Liver (tissue), 8 donors: ENCODE measurements at regions not wholly inside any gene's neighbourhood (a gene's known extent, or its start where the extent isn't known, plus 50 kb on each side); places are given as distances from the start of the nearest gene placed in this dataset.

Source experiments
- DNase-seq: peaks from one replicate; pipeline ENCODE4 v3.0.0-alpha.2; 2017; ENCODE audit warnings: low spot score
- H3K27ac ChIP-seq, 2 donors: one replicate each; pipeline ENCODE4 v1.7.0; 2013; ENCODE audit warnings: inconsistent platforms in 2 of 2, low read length in 2 of 2, control low read depth in 1 of 2, low read depth in 1 of 2, mild to moderate bottlenecking in 1 of 2
- H3K27me3 ChIP-seq, 4 donors: one replicate each; pipeline versions ENCODE4 v1.6.1 to v1.7.0; 2013; ENCODE audit warnings: low read length in 3 of 4, inconsistent platforms in 1 of 4, mild to moderate bottlenecking in 1 of 4, moderate library complexity in 1 of 4; ENCODE audit not compliant: control insufficient read depth in 4 of 4, insufficient read depth in 4 of 4
- H3K36me3 ChIP-seq, 4 donors: one replicate each; pipeline versions ENCODE4 v1.6.1 to v1.7.0; 2013; ENCODE audit warnings: low read length in 3 of 4, mild to moderate bottlenecking in 3 of 4, low read depth in 1 of 4, moderate library complexity in 1 of 4; ENCODE audit not compliant: control insufficient read depth in 4 of 4, insufficient read depth in 3 of 4
- H3K4me1 ChIP-seq, 4 donors: one replicate each; pipeline versions ENCODE4 v1.6.1 to v1.7.0; 2013; ENCODE audit warnings: low read length in 3 of 4, mild to moderate bottlenecking in 3 of 4, moderate library complexity in 1 of 4; ENCODE audit not compliant: control insufficient read depth in 4 of 4, insufficient read depth in 4 of 4
- H3K4me3 ChIP-seq, 3 donors: one replicate each; pipeline versions ENCODE4 v1.6.1 to v1.7.0; 2013; ENCODE audit warnings: low read length in 3 of 3, control low read depth in 1 of 3, low read depth in 1 of 3, mild to moderate bottlenecking in 1 of 3
- H3K9ac ChIP-seq, 2 donors: one replicate each; pipeline ENCODE4 v1.7.0; 2013; ENCODE audit warnings: low read length in 2 of 2, mild to moderate bottlenecking in 2 of 2, moderate library complexity in 2 of 2, control low read depth in 1 of 2, low read depth in 1 of 2
- H3K9me3 ChIP-seq, 4 donors: one replicate each; pipeline versions ENCODE4 v1.6.1 to v1.7.0; 2013; ENCODE audit warnings: low read length in 3 of 4; ENCODE audit not compliant: control insufficient read depth in 4 of 4
- CTCF ChIP-seq: fragments of 150-350 bp; IDR thresholded peaks from 2 replicates; pipeline ENCODE4 v1.5.1; 2017; ENCODE audit warnings: improper control_type of control experiment, low read depth, low read length; ENCODE audit not compliant: missing input control
- EGR1 ChIP-seq, 2 donors: IDR thresholded peaks; 2 replicates each; pipeline ENCODE4 v1.6.1; 2016 to 2018; ENCODE audit warnings: antibody characterized with exemption in 2 of 2, low read depth in 2 of 2
- FOXA1 ChIP-seq: IDR thresholded peaks from 2 replicates; pipeline ENCODE4 v1.6.1; 2016; ENCODE audit warnings: antibody characterized with exemption
- FOXA2 ChIP-seq: IDR thresholded peaks from 2 replicates; pipeline ENCODE4 v1.6.1; 2016; ENCODE audit warnings: antibody characterized with exemption
- GABPA ChIP-seq, 2 donors: IDR thresholded peaks in 1 of 2; conservative IDR thresholded peaks in 1 of 2; 2 replicates each; pipeline ENCODE4 v1.6.1; 2016; ENCODE audit warnings: antibody characterized with exemption in 2 of 2, mild to moderate bottlenecking in 1 of 2, moderate library complexity in 1 of 2
- HNF4A ChIP-seq, 2 donors: conservative IDR thresholded peaks; 2 replicates each; pipeline ENCODE4 v1.6.1; 2016; ENCODE audit warnings: antibody characterized with exemption in 2 of 2, mild to moderate bottlenecking in 2 of 2
- MAX ChIP-seq: IDR thresholded peaks from 2 replicates; pipeline ENCODE4 v1.6.1; 2016; ENCODE audit warnings: antibody characterized with exemption
- NR2F2 ChIP-seq: IDR thresholded peaks from 2 replicates; pipeline ENCODE4 v1.6.1; 2016; ENCODE audit warnings: antibody characterized with exemption
- RAD21 ChIP-seq, 2 donors: IDR thresholded peaks; 2 replicates each; pipeline ENCODE4 v1.6.1; 2016; ENCODE audit warnings: antibody characterized with exemption in 2 of 2, mild to moderate bottlenecking in 2 of 2
- REST ChIP-seq: IDR thresholded peaks from 2 replicates; pipeline ENCODE4 v1.6.1; 2016; ENCODE audit warnings: antibody characterized with exemption, mild to moderate bottlenecking
- SP1 ChIP-seq: IDR thresholded peaks from 2 replicates; pipeline ENCODE4 v1.6.1; 2018; ENCODE audit warnings: antibody characterized with exemption, mild to moderate bottlenecking
- TAF1 ChIP-seq: conservative IDR thresholded peaks from 2 replicates; pipeline ENCODE4 v1.6.1; 2016; ENCODE audit warnings: antibody characterized with exemption, mild to moderate bottlenecking
- YY1 ChIP-seq: IDR thresholded peaks from 2 replicates; pipeline ENCODE4 v1.6.1; 2016; ENCODE audit warnings: antibody characterized with exemption, mild to moderate bottlenecking
- WGBS: extraction: QIAGEN DNeasy Blood & Tissue Kit; methylation state at CpG from one replicate; pipeline ENCODE4 v1.1.7; 2013; 5-methylcytosine and 5-hydroxymethylcytosine counted together
- donor health status: healthy.
- donor health status: healthy.
- donor health status: healthy.
- donor health status: healthy.
- donor health status: healthy.

GRCh38 chr1:233540816-233541215, 73.1 kb upstream of the KCNK1 start:
- H3K4me1 ChIP-seq, result no peaks in the 10 kb centered on the region
- no peak for DNase-seq
- no peaks in the 10 kb centered on the region for H3K9me3 ChIP-seq
- no peak overlapping the region for H3K9ac ChIP-seq
- 78% methylated on average over 3 of the region's 3 CpGs for WGBS
- TF ChIP-seq SP1 (no peak), CTCF (no peak), EGR1 (IDR thresholded peaks at IDR 0.05; ENCODE audit: low read depth in 2 of 2) (no peak), HNF4A (conservative IDR thresholded peaks at IDR 0.05) (no peak), GABPA (IDR thresholded peaks at IDR 0.05 in 1 of 2, conservative IDR thresholded peaks at IDR 0.05 in 1 of 2) (no peak), NR2F2 (no peak), YY1 (no peak), FOXA2 (no peak), TAF1 (no peak), RAD21 (IDR thresholded peaks at IDR 0.05) (no peak)
- H3K27me3 ChIP-seq, result no peaks in the 10 kb centered on the region
- no peaks in the 10 kb centered on the region for H3K36me3 ChIP-seq
- no peak overlapping the region for H3K27ac ChIP-seq
- no peak overlapping the region for H3K4me3 ChIP-seq

GRCh38 chr1:233543338-233544255, 70.3 kb upstream of the KCNK1 start:
- Histone ChIP-seq H3K27me3 (no peaks in the 10 kb centered on the region), H3K9ac (no peak overlapping the region), H3K4me3 (no peak overlapping the region), H3K36me3 (no peaks in the 10 kb centered on the region), H3K4me1 (no peaks in the 10 kb centered on the region), H3K9me3 (no peaks in the 10 kb centered on the region), H3K27ac (no peak overlapping the region)
- DNase-seq, result no peak
- 69% methylated on average over 8 of the region's 8 CpGs for WGBS
- no peak for TF ChIP-seq EGR1 (IDR thresholded peaks at IDR 0.05; ENCODE audit: low read depth in 2 of 2)
- no peak for TF ChIP-seq YY1
- TF ChIP-seq RAD21 (IDR thresholded peaks at IDR 0.05), result no peak
- TF ChIP-seq REST, result no peak
- no peak for TF ChIP-seq SP1
- no peak for TF ChIP-seq NR2F2
- TF ChIP-seq MAX, result no peak
- TF ChIP-seq GABPA (IDR thresholded peaks at IDR 0.05 in 1 of 2, conservative IDR thresholded peaks at IDR 0.05 in 1 of 2), result no peak
- TF ChIP-seq FOXA1, result no peak
